ENCODE measurements at regions not wholly inside any gene's neighbourhood (a gene's known extent, or its start where the extent isn't known, plus 50 kb on each side); places are given as distances from the start of the nearest gene placed in this dataset.

GRCh38 chr2:177014946-177015345 is 197.6 kb upstream of the HNRNPA3 start:
- POLR2A ChIA-PET = no interaction called here
- Histone ChIP-seq H3K27me3 (replicated peaks in 2 of 5; ENCODE audit: control insufficient read depth in 4 of 5, insufficient read depth in 5 of 5, low read length in 4 of 5) (no peaks in the 10 kb centered on the region), H3K36me3 (ENCODE audit: control insufficient read depth in 4 of 4, insufficient read depth in 4 of 4, low read length in 3 of 4) (no peaks in the 10 kb centered on the region), H3K4me3 (ENCODE audit: control insufficient read depth in 1 of 7, extremely low read depth in 1 of 7, insufficient read depth in 4 of 7, low read depth in 2 of 7, low read length in 6 of 7) (no peak overlapping the region), H3K4me1 (ENCODE audit: control extremely low read depth in 1 of 4, control insufficient read depth in 4 of 4, insufficient read depth in 4 of 4, low read length in 3 of 4) (peaks cover 0 to 17% (median 4%) of the 10 kb centered on the region in 4 experiments), H3K9me3 (ENCODE audit: control extremely low read depth in 1 of 5, control insufficient read depth in 4 of 5, insufficient read depth in 2 of 5, low read depth in 1 of 5, low read length in 4 of 5) (no peaks in the 10 kb centered on the region), H3K27ac (ENCODE audit: insufficient read depth in 1 of 2, low read depth in 1 of 2, low read length in 2 of 2, poor library complexity in 1 of 2, severe bottlenecking in 2 of 2) (no peak overlapping the region)
- CTCF ChIA-PET = interaction anchor here (0.7 kb wide), 1 partner anchor 12 kb away, joined by 3 read pairs; no protein-coding TSS in a partner anchor
- DNase-seq = no peak

GRCh38 chr2:177015356-177015923 is 197.2 kb upstream of the HNRNPA3 start:
- 41% methylated on average over 3 of the region's 4 CpGs for WGBS (ENCODE audit: insufficient coverage)
- H3K4me1 ChIP-seq (ENCODE audit: control extremely low read depth in 1 of 4, control insufficient read depth in 4 of 4, insufficient read depth in 4 of 4, low read length in 3 of 4) = peaks cover 0 to 16% (median 4%) of the 10 kb centered on the region in 4 experiments
- no peaks in the 10 kb centered on the region for H3K36me3 ChIP-seq (ENCODE audit: control insufficient read depth in 4 of 4, insufficient read depth in 4 of 4, low read length in 3 of 4)
- no peaks in the 10 kb centered on the region for H3K27me3 ChIP-seq (replicated peaks in 2 of 5; ENCODE audit: control insufficient read depth in 4 of 5, insufficient read depth in 5 of 5, low read length in 4 of 5)
- H3K27ac ChIP-seq (ENCODE audit: insufficient read depth in 1 of 2, low read depth in 1 of 2, low read length in 2 of 2, poor library complexity in 1 of 2, severe bottlenecking in 2 of 2) = no peak overlapping the region
- ChIA-PET CTCF (interaction anchor here (0.7 kb wide), 1 partner anchor 12 kb away, joined by 3 read pairs; no protein-coding TSS in a partner anchor), POLR2A (no interaction called here)
- DNase-seq = no peak
- no peak overlapping the region for H3K4me3 ChIP-seq (ENCODE audit: control insufficient read depth in 1 of 7, extremely low read depth in 1 of 7, insufficient read depth in 4 of 7, low read depth in 2 of 7, low read length in 6 of 7)
- H3K9me3 ChIP-seq (ENCODE audit: control extremely low read depth in 1 of 5, control insufficient read depth in 4 of 5, insufficient read depth in 2 of 5, low read depth in 1 of 5, low read length in 4 of 5) = no peaks in the 10 kb centered on the region

GRCh38 chr2:177020524-177021119 is 192.0 kb upstream of the HNRNPA3 start:
- CTCF ChIA-PET = no interaction called here
- H3K4me3 ChIP-seq (ENCODE audit: control insufficient read depth in 1 of 7, extremely low read depth in 1 of 7, insufficient read depth in 4 of 7, low read depth in 2 of 7, low read length in 6 of 7) = no peak overlapping the region
- WGBS (ENCODE audit: insufficient coverage) = 88% methylated on average over 4 of the region's 5 CpGs
- no peaks in the 10 kb centered on the region for H3K9me3 ChIP-seq (ENCODE audit: control extremely low read depth in 1 of 5, control insufficient read depth in 4 of 5, insufficient read depth in 2 of 5, low read depth in 1 of 5, low read length in 4 of 5)
- H3K4me1 ChIP-seq (ENCODE audit: control extremely low read depth in 1 of 4, control insufficient read depth in 4 of 4, insufficient read depth in 4 of 4, low read length in 3 of 4) = peaks cover 0 to 9% (median 2%) of the 10 kb centered on the region in 4 experiments
- no peaks in the 10 kb centered on the region for H3K27me3 ChIP-seq (replicated peaks in 2 of 5; ENCODE audit: control insufficient read depth in 4 of 5, insufficient read depth in 5 of 5, low read length in 4 of 5)
- H3K36me3 ChIP-seq (ENCODE audit: control insufficient read depth in 4 of 4, insufficient read depth in 4 of 4, low read length in 3 of 4) = no peaks in the 10 kb centered on the region
- no peak for DNase-seq
- no peak overlapping the region for H3K27ac ChIP-seq (ENCODE audit: insufficient read depth in 1 of 2, low read depth in 1 of 2, low read length in 2 of 2, poor library complexity in 1 of 2, severe bottlenecking in 2 of 2)
- POLR2A ChIA-PET = no interaction called here

- no peak overlapping the region for H3K4me3 ChIP-seq (ENCODE audit: control insufficient read depth in 1 of 7, extremely low read depth in 1 of 7, insufficient read depth in 4 of 7, low read depth in 2 of 7, low read length in 6 of 7)
- WGBS (ENCODE audit: insufficient coverage) = 96% methylated on average over 3 of the region's 7 CpGs
- H3K27ac ChIP-seq (ENCODE audit: insufficient read depth in 1 of 2, low read depth in 1 of 2, low read length in 2 of 2, poor library complexity in 1 of 2, severe bottlenecking in 2 of 2) = no peak overlapping the region
- no peaks in the 10 kb centered on the region for H3K27me3 ChIP-seq (replicated peaks in 2 of 5; ENCODE audit: control insufficient read depth in 4 of 5, insufficient read depth in 5 of 5, low read length in 4 of 5)
- H3K9me3 ChIP-seq (ENCODE audit: control extremely low read depth in 1 of 5, control insufficient read depth in 4 of 5, insufficient read depth in 2 of 5, low read depth in 1 of 5, low read length in 4 of 5) = no peaks in the 10 kb centered on the region
- ChIA-PET CTCF (no interaction called here), POLR2A (no interaction called here)
- H3K36me3 ChIP-seq (ENCODE audit: control insufficient read depth in 4 of 4, insufficient read depth in 4 of 4, low read length in 3 of 4) = no peaks in the 10 kb centered on the region
- no peak for DNase-seq
- H3K4me1 ChIP-seq (ENCODE audit: control extremely low read depth in 1 of 4, control insufficient read depth in 4 of 4, insufficient read depth in 4 of 4, low read length in 3 of 4) = peaks cover 0 to 5% (median 0%) of the 10 kb centered on the region in 4 experiments
Observed at GRCh38 chr2:177021706-177022343, 190.8 kb upstream of the HNRNPA3 start.

- ChIA-PET CTCF (interaction anchor here (1.0 to 1.4 kb wide), 3 partner anchors 8 to 57 kb away, joined by 3 to 4 read pairs (median 3); no protein-coding TSS in a partner anchor), POLR2A (no interaction called here)
- no peaks in the 10 kb centered on the region for H3K36me3 ChIP-seq (ENCODE audit: control insufficient read depth in 4 of 4, insufficient read depth in 4 of 4, low read length in 3 of 4)
- DNase-seq = no peak
- no peaks in the 10 kb centered on the region for H3K27me3 ChIP-seq (replicated peaks in 2 of 5; ENCODE audit: control insufficient read depth in 4 of 5, insufficient read depth in 5 of 5, low read length in 4 of 5)
- H3K4me1 ChIP-seq (ENCODE audit: control extremely low read depth in 1 of 4, control insufficient read depth in 4 of 4, insufficient read depth in 4 of 4, low read length in 3 of 4) = peaks cover 0 to 4% (median 0%) of the 10 kb centered on the region in 4 experiments
- H3K9me3 ChIP-seq (ENCODE audit: control extremely low read depth in 1 of 5, control insufficient read depth in 4 of 5, insufficient read depth in 2 of 5, low read depth in 1 of 5, low read length in 4 of 5) = no peaks in the 10 kb centered on the region
- no peak overlapping the region for H3K27ac ChIP-seq (ENCODE audit: insufficient read depth in 1 of 2, low read depth in 1 of 2, low read length in 2 of 2, poor library complexity in 1 of 2, severe bottlenecking in 2 of 2)
- no peak overlapping the region for H3K4me3 ChIP-seq (ENCODE audit: control insufficient read depth in 1 of 7, extremely low read depth in 1 of 7, insufficient read depth in 4 of 7, low read depth in 2 of 7, low read length in 6 of 7)
- 66% methylated on average over 2 of the region's 5 CpGs for WGBS (ENCODE audit: insufficient coverage)
Observed at GRCh38 chr2:177024765-177025164, 187.8 kb upstream of the HNRNPA3 start.

- no peak for DNase-seq
- H3K9me3 ChIP-seq (ENCODE audit: control extremely low read depth in 1 of 5, control insufficient read depth in 4 of 5, insufficient read depth in 2 of 5, low read depth in 1 of 5, low read length in 4 of 5) = no peaks in the 10 kb centered on the region
- no CpG with 5 or more reads among the region's 2 CpGs for WGBS (ENCODE audit: insufficient coverage)
- no peaks in the 10 kb centered on the region for H3K27me3 ChIP-seq (replicated peaks in 2 of 5; ENCODE audit: control insufficient read depth in 4 of 5, insufficient read depth in 5 of 5, low read length in 4 of 5)
- ChIA-PET POLR2A (no interaction called here), CTCF (interaction anchor here (1.4 to 1.6 kb wide), 3 partner anchors 9 to 11 kb away, joined by 3 to 4 read pairs (median 3); no protein-coding TSS in a partner anchor)
- no peaks in the 10 kb centered on the region for H3K36me3 ChIP-seq (ENCODE audit: control insufficient read depth in 4 of 4, insufficient read depth in 4 of 4, low read length in 3 of 4)
- no peak overlapping the region for H3K27ac ChIP-seq (ENCODE audit: insufficient read depth in 1 of 2, low read depth in 1 of 2, low read length in 2 of 2, poor library complexity in 1 of 2, severe bottlenecking in 2 of 2)
- no peaks in the 10 kb centered on the region for H3K4me1 ChIP-seq (ENCODE audit: control extremely low read depth in 1 of 4, control insufficient read depth in 4 of 4, insufficient read depth in 4 of 4, low read length in 3 of 4)
- no peak overlapping the region for H3K4me3 ChIP-seq (ENCODE audit: control insufficient read depth in 1 of 7, extremely low read depth in 1 of 7, insufficient read depth in 4 of 7, low read depth in 2 of 7, low read length in 6 of 7)
Observed at GRCh38 chr2:177026253-177026652, 186.3 kb upstream of the HNRNPA3 start.

DNA sequence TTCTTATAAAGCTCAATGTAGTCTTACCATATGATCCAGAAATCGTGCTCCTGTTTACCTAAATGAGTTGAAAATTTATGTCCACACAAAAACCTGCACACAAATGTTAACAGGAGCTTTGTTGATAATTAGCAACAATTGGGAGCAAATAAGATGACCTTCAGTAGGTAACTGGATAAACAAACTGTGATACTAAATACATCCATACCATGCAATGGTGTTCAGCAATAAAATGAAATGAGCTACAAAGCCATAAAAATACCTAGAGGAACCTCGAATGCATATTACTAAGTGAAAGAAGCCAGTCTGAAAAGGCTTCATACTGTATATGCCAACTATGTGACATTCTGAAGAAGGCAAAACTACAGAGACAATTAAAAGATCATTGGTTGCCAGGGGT is 185.6 kb upstream of the HNRNPA3 start:
- WGBS (ENCODE audit: insufficient coverage) = 100% methylated on average over 1 of the region's 2 CpGs
- Histone ChIP-seq H3K36me3 (ENCODE audit: control insufficient read depth in 4 of 4, insufficient read depth in 4 of 4, low read length in 3 of 4) (no peaks in the 10 kb centered on the region), H3K27me3 (replicated peaks in 2 of 5; ENCODE audit: control insufficient read depth in 4 of 5, insufficient read depth in 5 of 5, low read length in 4 of 5) (no peaks in the 10 kb centered on the region), H3K4me3 (ENCODE audit: control insufficient read depth in 1 of 7, extremely low read depth in 1 of 7, insufficient read depth in 4 of 7, low read depth in 2 of 7, low read length in 6 of 7) (no peak overlapping the region), H3K27ac (ENCODE audit: insufficient read depth in 1 of 2, low read depth in 1 of 2, low read length in 2 of 2, poor library complexity in 1 of 2, severe bottlenecking in 2 of 2) (no peak overlapping the region), H3K9me3 (ENCODE audit: control extremely low read depth in 1 of 5, control insufficient read depth in 4 of 5, insufficient read depth in 2 of 5, low read depth in 1 of 5, low read length in 4 of 5) (no peaks in the 10 kb centered on the region), H3K4me1 (ENCODE audit: control extremely low read depth in 1 of 4, control insufficient read depth in 4 of 4, insufficient read depth in 4 of 4, low read length in 3 of 4) (no peaks in the 10 kb centered on the region)
- no peak for DNase-seq
- ChIA-PET POLR2A (no interaction called here), CTCF (interaction anchor here (1.4 to 1.6 kb wide), 2 partner anchors 10 to 12 kb away, joined by 3 read pairs; no protein-coding TSS in a partner anchor)
